ENCODE measurements at regions not wholly inside any gene's neighbourhood (a gene's known extent, or its start where the extent isn't known, plus 50 kb on each side); places are given as distances from the start of the nearest gene placed in this dataset.

GRCh38 chr15:72995849-72996248, 56.4 kb upstream of the NEO1 start:
- Histone ChIP-seq H3K36me3 (ENCODE audit: control insufficient read depth, insufficient read depth, low read length) (no peaks in the 10 kb centered on the region), H3K4me3 (ENCODE audit: low read depth, low read length) (no peak overlapping the region), H3K27me3 (ENCODE audit: control insufficient read depth, insufficient read depth, low read length) (no peaks in the 10 kb centered on the region)
- no peak for DNase-seq (ENCODE audit: low read depth)
- ChIA-PET POLR2A (no interaction called here), CTCF (no interaction called here)
- TF ChIP-seq CTCF (IDR thresholded peaks at IDR 0.05; ENCODE audit: insufficient read depth, low read depth, low read length), result no peak

GRCh38 chr15:72994534-72995177, 57.6 kb upstream of the NEO1 start:
- no peaks in the 10 kb centered on the region for H3K36me3 ChIP-seq (ENCODE audit: control insufficient read depth, insufficient read depth, low read length)
- H3K4me3 ChIP-seq (ENCODE audit: low read depth, low read length), result no peak overlapping the region
- POLR2A ChIA-PET, result no interaction called here
- DNase-seq (ENCODE audit: low read depth), result no peak
- H3K27me3 ChIP-seq (ENCODE audit: control insufficient read depth, insufficient read depth, low read length), result no peaks in the 10 kb centered on the region
- CTCF ChIA-PET, result interaction anchor here (1.2 kb wide), 1 partner anchor 12 kb away, joined by 3 read pairs; no protein-coding TSS in a partner anchor
- no peak for TF ChIP-seq CTCF (IDR thresholded peaks at IDR 0.05; ENCODE audit: insufficient read depth, low read depth, low read length)

- CTCF ChIA-PET, result no interaction called here
- H3K4me3 ChIP-seq (ENCODE audit: low read depth, low read length), result no peak overlapping the region
- H3K27me3 ChIP-seq (ENCODE audit: control insufficient read depth, insufficient read depth, low read length), result no peaks in the 10 kb centered on the region
- no peaks in the 10 kb centered on the region for H3K36me3 ChIP-seq (ENCODE audit: control insufficient read depth, insufficient read depth, low read length)
- DNase-seq (ENCODE audit: low read depth), result no peak
- POLR2A ChIA-PET, result no interaction called here
- TF ChIP-seq CTCF (IDR thresholded peaks at IDR 0.05; ENCODE audit: insufficient read depth, low read depth, low read length), result no peak
Measured at GRCh38 chr15:72992841-72993252, 59.4 kb upstream of the NEO1 start.

GRCh38 chr15:72991026-72991425, 61.2 kb upstream of the NEO1 start:
- no peak for DNase-seq (ENCODE audit: low read depth)
- TF ChIP-seq CTCF (IDR thresholded peaks at IDR 0.05; ENCODE audit: insufficient read depth, low read depth, low read length), result no peak
- Histone ChIP-seq H3K27me3 (ENCODE audit: control insufficient read depth, insufficient read depth, low read length) (no peaks in the 10 kb centered on the region), H3K36me3 (ENCODE audit: control insufficient read depth, insufficient read depth, low read length) (no peaks in the 10 kb centered on the region), H3K4me3 (ENCODE audit: low read depth, low read length) (no peak overlapping the region)
- ChIA-PET POLR2A (no interaction called here), CTCF (no interaction called here)

DNA sequence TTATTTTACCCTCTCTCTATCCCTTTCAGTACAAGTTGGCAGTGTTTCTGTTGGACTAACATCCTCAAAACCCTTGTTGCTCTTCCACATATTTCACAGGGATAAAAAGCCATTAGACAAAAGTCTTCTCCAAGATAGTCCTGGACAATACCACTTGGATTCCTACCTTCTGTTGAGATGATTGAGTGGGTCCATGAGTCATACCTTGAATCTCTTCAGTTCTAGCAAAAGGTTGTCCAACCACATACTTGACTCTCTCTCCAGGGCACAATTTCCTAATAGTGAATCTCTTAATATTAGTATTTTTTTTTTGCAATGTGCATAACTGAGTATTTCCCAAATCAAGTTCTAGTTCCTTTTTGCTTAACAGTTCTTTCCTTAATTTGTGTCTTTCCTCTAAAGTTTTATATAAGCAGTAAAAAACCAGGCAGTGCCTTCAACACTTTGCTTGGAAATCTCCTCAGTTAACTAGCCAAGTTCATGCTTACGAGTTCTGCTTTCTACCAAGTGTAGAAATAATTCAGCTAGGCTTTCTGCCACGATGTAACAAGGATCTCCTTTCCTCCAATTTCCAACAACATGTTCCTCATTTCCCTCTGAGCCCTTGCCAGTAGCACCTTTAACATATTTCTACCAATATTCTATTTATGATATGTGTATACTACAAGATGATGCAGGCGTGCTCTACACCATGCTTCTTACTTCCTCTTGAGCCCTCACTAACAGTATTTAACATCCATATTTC, 68.3 kb upstream of the NEO1 start:
- TF ChIP-seq CTCF (IDR thresholded peaks at IDR 0.05; ENCODE audit: insufficient read depth, low read depth, low read length), result no peak
- no peak for DNase-seq (ENCODE audit: low read depth)
- H3K36me3 ChIP-seq (ENCODE audit: control insufficient read depth, insufficient read depth, low read length), result no peaks in the 10 kb centered on the region
- ChIA-PET POLR2A (no interaction called here), CTCF (interaction anchor here (1.1 kb wide), 1 partner anchor 10 kb away, joined by 3 read pairs; no protein-coding TSS in a partner anchor)
- no peaks in the 10 kb centered on the region for H3K27me3 ChIP-seq (ENCODE audit: control insufficient read depth, insufficient read depth, low read length)
- no peak overlapping the region for H3K4me3 ChIP-seq (ENCODE audit: low read depth, low read length)

Data from BJ (cell line).